GM23338 (cell line): ENCODE measurements at regions not wholly inside any gene's neighbourhood (a gene's known extent, or its start where the extent isn't known, plus 50 kb on each side); places are given as distances from the start of the nearest gene placed in this dataset.

Experiments
- ATAC-seq: fragments of 200-7000 bp; cut with Tn5 transposase; 3 replicates; pipeline ENCODE4 v1.9.1; 2020
- DNase-seq: peaks from one replicate; pipeline ENCODE4 v3.0.0-alpha.2; 2015; ENCODE audit warnings: low spot score
- H2AFZ ChIP-seq: fragments of 200-600 bp; sonication (generic); 2 replicates; pipeline ENCODE4 v1.8.0; 2016; ENCODE audit warnings: antibody characterized with exemption, mild to moderate bottlenecking, moderate library complexity
- H3F3A ChIP-seq: fragments of 200-600 bp; sonication (generic); replicated peaks from 2 replicates; pipeline ENCODE4 v1.8.0; 2017; ENCODE audit warnings: antibody characterized with exemption, mixed run types, low read depth
- H3K27ac ChIP-seq: fragments of 200-600 bp; sonication (generic); 2 replicates; pipeline ENCODE4 v1.6.1; 2016; ENCODE audit warnings: low read depth
- H3K27me3 ChIP-seq: fragments of 200-600 bp; sonication (generic); 2 replicates; pipeline ENCODE4 v1.8.0; 2016; ENCODE audit warnings: mild to moderate bottlenecking, mixed run types, moderate library complexity; ENCODE audit not compliant: insufficient read depth
- H3K36me3 ChIP-seq: fragments of 200-600 bp; sonication (generic); 2 replicates; pipeline ENCODE4 v1.8.0; 2016; ENCODE audit warnings: mild to moderate bottlenecking; ENCODE audit not compliant: insufficient read depth
- H3K4me1 ChIP-seq: fragments of 200-600 bp; sonication (generic); 2 replicates; pipeline ENCODE4 v1.8.0; 2016; ENCODE audit warnings: mild to moderate bottlenecking, moderate library complexity; ENCODE audit not compliant: insufficient read depth
- H3K4me2 ChIP-seq: fragments of 200-600 bp; sonication (generic); 2 replicates; pipeline ENCODE4 v1.7.1; 2017; ENCODE audit warnings: mixed run types
- H3K4me3 ChIP-seq: fragments of 200-600 bp; sonication (generic); 2 replicates; pipeline ENCODE4 v1.6.1; 2016; ENCODE audit warnings: mixed run types
- H3K79me2 ChIP-seq: fragments of 200-600 bp; sonication (generic); replicated peaks from 2 replicates; pipeline ENCODE4 v1.8.0; 2017; ENCODE audit warnings: mild to moderate bottlenecking; ENCODE audit not compliant: insufficient read depth
- H3K9me2 ChIP-seq: fragments of 200-600 bp; sonication (generic); 2 replicates; pipeline ENCODE4 v1.8.0; 2017; ENCODE audit not compliant: insufficient read depth
- H4K20me1 ChIP-seq: fragments of 200-600 bp; sonication (generic); replicated peaks from 2 replicates; pipeline ENCODE4 v1.8.0; 2017; ENCODE audit warnings: mild to moderate bottlenecking; ENCODE audit not compliant: insufficient read depth
- H3K27ac Mint-ChIP-seq: 2 replicates; pipeline ENCODE4 v1.8.0; 2020; ENCODE audit warnings: inconsistent platforms, mild to moderate bottlenecking, moderate library complexity, mixed read lengths
- H3K27me3 Mint-ChIP-seq: 3 replicates; pipeline ENCODE4 v1.8.0; 2022; ENCODE audit warnings: low read depth, mild to moderate bottlenecking, moderate library complexity, mixed read lengths, inconsistent platforms; ENCODE audit not compliant: insufficient read depth, poor library complexity
- H3K36me3 Mint-ChIP-seq: 3 replicates; pipeline ENCODE4 v1.8.0; 2021; ENCODE audit warnings: low read depth, mild to moderate bottlenecking, inconsistent platforms, moderate library complexity, mixed read lengths
- H3K4me1 Mint-ChIP-seq: 3 replicates; pipeline ENCODE4 v1.8.0; 2020; ENCODE audit warnings: mild to moderate bottlenecking, inconsistent platforms, mixed read lengths
- H3K4me3 Mint-ChIP-seq: 3 replicates; pipeline ENCODE4 v1.8.0; 2021; ENCODE audit warnings: moderate library complexity, mild to moderate bottlenecking, inconsistent platforms, mixed read lengths
- H3K9me3 Mint-ChIP-seq: 3 replicates; pipeline ENCODE4 v1.8.0; 2020; ENCODE audit warnings: moderate library complexity, mild to moderate bottlenecking, inconsistent platforms, mixed read lengths
- EZH2 ChIP-seq: fragments of 200-600 bp; sonication (generic); IDR thresholded peaks from one replicate; pipeline ENCODE4 v1.8.0; 2017; ENCODE audit warnings: antibody characterized with exemption, mild to moderate bottlenecking, low read depth; ENCODE audit not compliant: unreplicated experiment
- EZH2phosphoT487 ChIP-seq: fragments of 200-600 bp; sonication (generic); IDR thresholded peaks from one replicate; pipeline ENCODE4 v1.8.1; 2018; ENCODE audit warnings: antibody characterized with exemption; ENCODE audit not compliant: unreplicated experiment
- JUNB ChIP-seq: IDR thresholded peaks from one replicate; pipeline ENCODE4 v1.6.1; 2016; ENCODE audit warnings: antibody characterized with exemption; ENCODE audit not compliant: unreplicated experiment
- NANOG ChIP-seq: IDR thresholded peaks from 2 replicates; pipeline ENCODE4 v1.6.1; 2016; ENCODE audit warnings: antibody characterized with exemption, borderline replicate concordance
- POLR2AphosphoS5 ChIP-seq: IDR thresholded peaks from 2 replicates; pipeline ENCODE4 v1.6.1; 2016; ENCODE audit warnings: antibody characterized with exemption, low read depth
- STAT1 ChIP-seq: IDR thresholded peaks from one replicate; pipeline ENCODE4 v1.6.1; 2016; ENCODE audit warnings: antibody characterized with exemption; ENCODE audit not compliant: unreplicated experiment
- ZNF114 ChIP-seq: fragments of 250-450 bp; sonication (Bioruptor Pico); IDR thresholded peaks from 2 replicates; pipeline ENCODE4 v1.5.0; 2020; ENCODE audit warnings: mild to moderate bottlenecking, moderate library complexity
- ZNF331 ChIP-seq: fragments of 250-450 bp; sonication (Bioruptor Pico); IDR thresholded peaks from 2 replicates; pipeline ENCODE4 v1.5.0; 2020; ENCODE audit warnings: low read depth, mild to moderate bottlenecking, moderate library complexity
- ZNF462 ChIP-seq: fragments of 250-450 bp; sonication (Bioruptor Pico); IDR thresholded peaks from 2 replicates; pipeline ENCODE4 v1.5.0; 2020; ENCODE audit warnings: mild to moderate bottlenecking, moderate library complexity
- TF ChIP-seq, protein P1 (sequence below), 2 experiments: fragments of 200-600 bp in 1 of 2; sonication (generic) in 1 of 2; conservative IDR thresholded peaks; 2 replicates each; pipeline versions ENCODE4 v1.5.1 to v1.6.1; 2016 to 2017; ENCODE audit warnings: antibody characterized with exemption in 2 of 2, low read depth in 2 of 2, mild to moderate bottlenecking in 2 of 2, moderate library complexity in 1 of 2
- TF ChIP-seq, protein P2 (sequence below): IDR thresholded peaks from 2 replicates; pipeline ENCODE4 v1.6.1; 2016; ENCODE audit warnings: antibody characterized with exemption

DNA sequence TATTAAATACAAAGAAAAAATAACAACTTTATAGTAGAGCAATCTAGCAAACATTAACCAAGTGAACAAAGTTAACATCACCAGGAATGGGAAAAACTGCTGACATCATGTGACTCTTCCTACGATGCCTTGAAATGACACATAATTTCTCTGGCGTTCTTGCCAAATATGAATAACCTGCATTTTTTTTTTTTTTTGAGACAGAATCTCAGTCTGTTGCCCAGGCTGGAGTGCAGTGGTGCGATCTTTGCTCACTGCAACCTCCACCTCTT, 126.5 kb upstream of the VKORC1L1 start:
- H3K27ac Mint-ChIP-seq, result no peak overlapping the region
- Histone ChIP-seq H3K36me3 (no peaks in the 10 kb centered on the region), H3K4me2 (no peak overlapping the region), H3K9me2 (no peaks in the 10 kb centered on the region), H3F3A (no peaks in the 10 kb centered on the region), H3K4me3 (no peak overlapping the region), H2AFZ (no peak overlapping the region), H3K79me2 (peaks cover 40% of the 10 kb centered on the region), H3K27me3 (no peaks in the 10 kb centered on the region), H3K27ac (no peak overlapping the region), H4K20me1 (no peaks in the 10 kb centered on the region), H3K4me1 (peaks cover 7% of the 10 kb centered on the region; the same call in 1 of the 2 replicates)
- H3K36me3 Mint-ChIP-seq, result peaks cover 4% of the 10 kb centered on the region; the same call in 2 of the 3 replicates
- no peaks in the 10 kb centered on the region for H3K9me3 Mint-ChIP-seq
- no peak overlapping the region for H3K4me3 Mint-ChIP-seq
- TF ChIP-seq ZNF331 (CRISPR knock-in tag), result no peak
- TF ChIP-seq NANOG, result no peak
- TF ChIP-seq JUNB, result no peak
- no peak for TF ChIP-seq ZNF114 (CRISPR knock-in tag)
- TF ChIP-seq EZH2, result no peak
- TF ChIP-seq, protein P1, sequence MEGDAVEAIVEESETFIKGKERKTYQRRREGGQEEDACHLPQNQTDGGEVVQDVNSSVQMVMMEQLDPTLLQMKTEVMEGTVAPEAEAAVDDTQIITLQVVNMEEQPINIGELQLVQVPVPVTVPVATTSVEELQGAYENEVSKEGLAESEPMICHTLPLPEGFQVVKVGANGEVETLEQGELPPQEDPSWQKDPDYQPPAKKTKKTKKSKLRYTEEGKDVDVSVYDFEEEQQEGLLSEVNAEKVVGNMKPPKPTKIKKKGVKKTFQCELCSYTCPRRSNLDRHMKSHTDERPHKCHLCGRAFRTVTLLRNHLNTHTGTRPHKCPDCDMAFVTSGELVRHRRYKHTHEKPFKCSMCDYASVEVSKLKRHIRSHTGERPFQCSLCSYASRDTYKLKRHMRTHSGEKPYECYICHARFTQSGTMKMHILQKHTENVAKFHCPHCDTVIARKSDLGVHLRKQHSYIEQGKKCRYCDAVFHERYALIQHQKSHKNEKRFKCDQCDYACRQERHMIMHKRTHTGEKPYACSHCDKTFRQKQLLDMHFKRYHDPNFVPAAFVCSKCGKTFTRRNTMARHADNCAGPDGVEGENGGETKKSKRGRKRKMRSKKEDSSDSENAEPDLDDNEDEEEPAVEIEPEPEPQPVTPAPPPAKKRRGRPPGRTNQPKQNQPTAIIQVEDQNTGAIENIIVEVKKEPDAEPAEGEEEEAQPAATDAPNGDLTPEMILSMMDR (conservative IDR thresholded peaks at IDR 0.05; ENCODE audit: low read depth in 2 of 2), result no peak
- TF ChIP-seq, protein P2, sequence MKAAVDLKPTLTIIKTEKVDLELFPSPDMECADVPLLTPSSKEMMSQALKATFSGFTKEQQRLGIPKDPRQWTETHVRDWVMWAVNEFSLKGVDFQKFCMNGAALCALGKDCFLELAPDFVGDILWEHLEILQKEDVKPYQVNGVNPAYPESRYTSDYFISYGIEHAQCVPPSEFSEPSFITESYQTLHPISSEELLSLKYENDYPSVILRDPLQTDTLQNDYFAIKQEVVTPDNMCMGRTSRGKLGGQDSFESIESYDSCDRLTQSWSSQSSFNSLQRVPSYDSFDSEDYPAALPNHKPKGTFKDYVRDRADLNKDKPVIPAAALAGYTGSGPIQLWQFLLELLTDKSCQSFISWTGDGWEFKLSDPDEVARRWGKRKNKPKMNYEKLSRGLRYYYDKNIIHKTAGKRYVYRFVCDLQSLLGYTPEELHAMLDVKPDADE, result no peak
- no peak for TF ChIP-seq STAT1
- no peak for TF ChIP-seq POLR2AphosphoS5
- no peak for TF ChIP-seq EZH2phosphoT487
- H3K27me3 Mint-ChIP-seq, result peaks cover 7% of the 10 kb centered on the region
- H3K4me1 Mint-ChIP-seq, result peaks cover 3% of the 10 kb centered on the region; the same call in 1 of the 3 replicates
- DNase-seq (no peak), ATAC-seq (no peak)

- no peak overlapping the region for H3K4me3 Mint-ChIP-seq
- H3K27ac Mint-ChIP-seq, result no peak overlapping the region
- no peak for ATAC-seq
- peaks cover 9% of the 10 kb centered on the region for H3K27me3 Mint-ChIP-seq
- Histone ChIP-seq H3K36me3 (peaks cover 12% of the 10 kb centered on the region; the same call in 1 of the 2 replicates), H4K20me1 (peaks cover 5% of the 10 kb centered on the region; the same call in 1 of the 2 replicates), H3K79me2 (peaks cover 64% of the 10 kb centered on the region), H3F3A (peaks cover 4% of the 10 kb centered on the region; the same call in 1 of the 2 replicates), H3K27ac (no peak overlapping the region), H3K4me3 (0 out of 2 replicates have a peak overlapping the region, but pooled peaks have one; percentile 84), H2AFZ (no peak overlapping the region), H3K4me1 (peaks cover 9% of the 10 kb centered on the region; the same call in 1 of the 2 replicates), H3K27me3 (no peaks in the 10 kb centered on the region), H3K4me2 (no peak overlapping the region), H3K9me2 (no peaks in the 10 kb centered on the region)
- H3K9me3 Mint-ChIP-seq, result 0 out of 3 replicates have a peak, but pooled peaks cover 2% of the 10 kb centered on the region
- peaks cover 24% of the 10 kb centered on the region; the same call in 2 of the 3 replicates for H3K36me3 Mint-ChIP-seq
- DNase-seq, result no peak
- peaks cover 7% of the 10 kb centered on the region; the same call in 2 of the 3 replicates for H3K4me1 Mint-ChIP-seq
- no peak for TF ChIP-seq ZNF462 (CRISPR knock-in tag)
- TF ChIP-seq NANOG, result no peak
- TF ChIP-seq POLR2AphosphoS5, result no peak
- no peak for TF ChIP-seq EZH2
- TF ChIP-seq STAT1, result no peak
- TF ChIP-seq ZNF114 (CRISPR knock-in tag), result no peak
Measured at GRCh38 chr7:65749039-65749438, 123.8 kb upstream of the VKORC1L1 start.
